Stimulated activated CD4-positive, alpha-beta T cell treated with anti-CD3 and anti-CD28 coated beads, TNF-alpha, amount 100 ng/mL, for 48 hours (primary cell): ENCODE measurements at regions not wholly inside any gene's neighbourhood (a gene's known extent, or its start where the extent isn't known, plus 50 kb on each side); places are given as distances from the start of the nearest gene placed in this dataset.
"Not testable (repeated sequence)": the region's sequence is repeated elsewhere in the genome, so short reads cannot be mapped to it uniquely, and the experiment has no call there.

Experiments
- DNase-seq, 3 donors: peaks; one replicate each; pipeline ENCODE4 v3.0.0-alpha.2; 2020; ENCODE audit warnings: low read depth in 3 of 3

DNA sequence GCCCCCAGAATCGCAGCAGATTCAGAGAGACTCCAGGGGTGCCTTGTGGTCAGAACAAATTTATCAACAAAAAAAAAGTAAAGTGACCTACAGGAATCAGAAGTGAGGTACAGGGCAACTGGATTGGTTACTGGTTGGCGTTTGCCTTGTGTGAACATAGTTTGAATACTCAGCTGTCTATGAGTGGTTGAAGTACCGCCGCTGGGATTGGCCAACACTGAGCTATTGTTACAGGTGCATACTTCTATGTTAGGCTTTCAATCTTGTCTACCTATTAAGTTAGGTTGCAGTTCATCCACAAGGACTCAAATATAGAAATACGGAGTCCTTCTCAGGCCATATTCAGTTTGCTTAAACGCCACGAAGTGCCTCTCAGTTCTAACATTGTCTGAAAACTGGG is 993.5 kb upstream of the PRKX start:
- no peak for DNase-seq

DNA sequence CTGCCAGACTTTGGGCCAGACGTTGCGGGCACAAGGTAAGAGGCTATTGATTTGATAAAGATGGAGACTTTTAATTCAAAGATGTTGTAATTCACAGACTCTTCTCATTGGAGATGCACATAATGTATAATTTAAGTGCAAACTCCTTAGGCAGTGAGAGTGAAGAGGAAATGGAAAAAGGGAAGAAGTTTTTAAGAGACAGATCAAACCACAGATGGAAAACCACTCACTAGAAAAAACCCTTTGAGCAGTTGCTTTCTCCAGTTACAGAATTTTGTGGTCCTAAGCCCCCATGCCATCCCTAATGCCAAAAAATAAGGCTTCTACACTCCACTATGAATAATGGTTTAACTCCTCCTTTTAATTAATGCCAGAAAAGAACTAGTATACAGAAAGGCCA is 977.1 kb upstream of the PRKX start:
- no peak for DNase-seq

DNA sequence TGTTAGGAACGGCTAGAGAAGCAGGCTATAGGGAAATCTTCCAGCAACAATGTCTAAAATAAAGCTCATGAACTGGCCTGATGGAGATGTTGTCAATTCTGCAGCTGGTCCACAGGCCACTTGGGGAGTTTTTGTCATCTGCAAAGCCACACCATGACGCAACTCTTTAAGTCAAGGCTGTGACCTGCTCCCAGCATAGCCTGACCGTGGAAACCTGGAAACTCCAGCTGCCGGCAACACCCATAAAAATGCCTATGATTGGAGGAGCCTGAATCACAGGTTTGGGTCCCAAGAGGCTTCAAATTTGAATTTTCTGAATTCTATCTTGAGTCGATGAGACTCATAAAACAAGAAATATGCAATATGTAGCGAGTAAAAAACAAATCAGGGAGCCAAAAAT is 969.2 kb upstream of the PRKX start:
- DNase-seq, result no peak

DNA sequence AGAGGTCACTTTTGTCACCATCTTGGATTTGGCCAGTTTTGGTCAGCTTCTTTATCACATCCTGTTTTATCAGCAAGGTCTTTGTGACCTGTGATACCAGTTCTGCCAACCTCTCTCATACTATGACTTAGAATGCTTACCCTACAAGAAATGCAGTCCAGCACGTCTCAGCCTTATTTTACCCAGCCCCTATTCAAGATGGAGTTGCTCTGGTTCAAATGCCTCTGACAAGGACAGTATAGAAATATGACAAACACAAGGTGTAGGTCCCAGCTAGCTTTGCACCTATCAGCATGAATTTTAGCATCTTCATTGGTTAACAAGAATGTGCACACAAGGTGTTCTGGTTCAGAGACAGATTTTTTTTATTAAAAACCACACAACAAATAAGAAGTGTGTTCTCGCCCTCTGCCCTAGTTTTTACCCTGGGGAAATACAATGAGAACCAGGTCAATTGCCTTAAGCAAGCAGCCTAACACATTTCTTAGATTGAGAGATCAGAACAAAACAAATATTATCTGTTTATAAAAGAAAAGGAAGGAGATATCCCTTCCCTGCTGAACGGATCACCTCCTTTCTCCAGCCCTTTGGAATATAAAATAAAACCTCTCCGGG is 962.3 kb upstream of the PRKX start:
- DNase-seq, result no peak

DNA sequence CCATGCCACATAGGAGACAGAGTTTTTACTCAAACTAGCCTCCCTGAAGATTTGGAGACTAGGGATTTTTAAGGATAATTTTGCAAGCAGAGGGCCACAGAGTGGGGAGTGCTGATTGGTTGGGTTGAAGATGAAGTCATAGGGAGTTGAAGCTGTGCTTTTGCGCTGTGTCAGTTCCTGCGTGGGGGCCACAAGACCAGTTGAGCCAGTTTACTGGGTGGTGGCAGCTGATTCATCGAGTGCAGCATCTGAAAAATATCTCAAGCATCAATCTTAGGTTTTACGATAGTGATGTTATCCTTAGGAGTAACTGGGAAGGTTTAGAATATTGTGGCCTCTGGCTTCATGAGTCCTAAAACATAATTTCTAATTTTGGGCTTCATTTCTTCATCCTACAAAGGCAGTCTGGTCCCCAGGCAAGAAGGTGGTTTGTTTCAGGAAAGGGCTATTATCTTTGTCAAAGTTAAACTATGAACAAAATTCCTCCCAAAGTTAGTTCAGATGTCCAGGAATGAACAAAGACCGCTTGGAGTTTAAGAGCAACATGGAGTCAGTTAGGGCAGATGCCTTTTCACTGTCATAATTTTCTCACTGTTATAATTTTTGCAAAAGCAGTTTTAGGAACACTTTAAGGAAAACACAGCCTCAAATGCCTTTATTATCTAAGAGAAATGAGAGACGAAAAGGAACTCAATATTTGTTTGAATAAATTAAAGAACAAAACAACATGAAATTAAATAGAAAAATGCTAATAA is 960.8 kb upstream of the PRKX start:
- no peak for DNase-seq

- DNase-seq, result no peak
These were observed 957.9 kb upstream of the PRKX start for GRCh38 chrX:4671344-4671743.

DNA sequence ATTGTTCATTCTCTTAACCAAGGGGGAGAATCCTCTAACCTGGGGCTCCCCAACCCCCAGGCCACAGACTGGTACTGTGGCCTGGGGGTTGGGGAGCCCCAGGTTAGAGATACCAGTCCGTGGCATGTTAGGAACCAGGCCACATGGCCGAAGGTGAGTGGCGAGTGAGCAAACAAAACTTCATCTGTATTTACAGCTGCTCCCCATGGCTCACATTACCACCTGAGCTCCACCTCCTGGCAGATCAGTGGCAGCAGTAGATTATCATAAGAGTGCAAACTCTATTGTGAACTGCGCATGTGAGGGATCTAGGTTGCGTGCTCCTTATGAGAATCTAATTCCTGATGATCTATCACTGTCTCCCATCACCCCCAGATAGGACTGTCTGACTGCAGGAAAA is 957.2 kb upstream of the PRKX start:
- DNase-seq, result no peak

DNA sequence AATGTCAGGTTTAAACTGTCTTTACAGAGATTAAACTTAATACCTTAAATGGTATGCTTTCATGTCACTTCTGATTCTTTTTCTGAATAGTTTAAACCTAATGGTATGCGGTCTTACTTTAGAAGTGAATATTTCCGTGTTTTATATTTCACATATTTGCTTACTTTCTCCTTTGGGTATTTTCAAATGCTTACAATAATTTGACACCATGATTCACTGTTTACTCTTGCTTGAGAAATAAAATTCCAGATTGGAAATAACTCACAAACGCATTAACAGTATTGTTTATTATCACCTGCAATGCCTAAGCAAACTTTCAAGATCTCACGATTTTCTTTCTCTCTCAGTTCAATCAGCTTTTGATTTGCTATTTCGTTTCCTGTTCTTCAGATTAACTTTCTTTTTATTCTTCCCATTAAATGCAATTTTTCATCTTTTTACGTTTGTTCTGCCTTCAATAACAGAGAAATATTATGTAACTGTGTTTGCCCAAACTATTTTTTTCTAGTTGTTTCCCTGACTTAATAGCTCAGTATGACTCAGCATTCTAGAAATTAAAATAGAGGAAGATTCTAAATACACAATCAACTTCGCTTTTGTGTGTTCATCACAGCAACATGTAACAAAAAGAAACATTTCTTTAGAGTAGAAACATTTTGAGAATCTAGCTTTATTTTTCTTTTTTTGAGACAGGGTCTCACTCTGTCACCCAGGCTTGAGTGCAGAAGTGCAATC is 955.5 kb upstream of the PRKX start:
- no peak for DNase-seq

GRCh38 chrX:4663085-4663484 is 949.6 kb upstream of the PRKX start:
- no peak for DNase-seq

DNA sequence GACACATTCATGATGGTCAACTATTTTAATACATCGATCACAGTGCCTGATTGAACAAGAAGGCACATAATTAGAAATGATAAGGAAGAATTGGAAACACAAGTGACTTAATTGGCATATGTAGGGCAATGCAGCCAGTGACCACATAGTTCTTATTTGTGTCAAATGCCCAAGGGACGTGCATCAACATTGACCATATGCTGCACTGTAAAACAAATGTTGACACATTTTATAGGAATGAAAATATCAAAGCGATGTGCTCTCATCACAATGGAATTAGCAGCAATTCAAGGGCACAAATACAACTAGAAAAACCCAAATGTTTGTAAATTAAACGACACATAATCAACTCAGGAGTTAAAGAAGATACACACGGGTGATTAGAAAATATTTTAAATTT is 948.3 kb upstream of the PRKX start:
- DNase-seq, result no peak

- no peak for DNase-seq
These were observed 943.0 kb upstream of the PRKX start for GRCh38 chrX:4656419-4656818.

- DNase-seq, result no peak
These were observed 942.3 kb upstream of the PRKX start for GRCh38 chrX:4655743-4656142.

DNA sequence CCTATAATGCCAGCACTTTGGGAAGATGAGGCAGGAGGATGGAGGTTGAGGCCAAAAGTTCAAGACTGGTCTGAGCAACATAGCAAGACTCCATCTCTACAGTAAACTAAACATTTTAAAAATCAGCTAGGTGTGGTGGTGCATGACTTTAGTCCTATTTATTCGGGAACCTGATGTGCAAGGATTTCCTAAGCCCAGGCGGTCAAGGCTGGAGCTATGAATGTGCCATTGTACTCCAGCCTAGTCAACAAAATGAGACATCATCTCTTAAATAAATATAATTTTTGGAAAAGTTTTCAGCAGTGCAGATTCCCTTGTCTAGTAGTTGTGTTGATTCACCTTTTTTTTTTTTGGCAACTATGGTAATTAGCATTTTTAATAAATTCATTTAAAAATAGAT is 928.7 kb upstream of the PRKX start:
- no peak for DNase-seq

GRCh38 chrX:4638036-4638435 is 924.6 kb upstream of the PRKX start:
- no peak for DNase-seq

GRCh38 chrX:4627414-4627813 is 914.0 kb upstream of the PRKX start:
- DNase-seq, result no peak

DNA sequence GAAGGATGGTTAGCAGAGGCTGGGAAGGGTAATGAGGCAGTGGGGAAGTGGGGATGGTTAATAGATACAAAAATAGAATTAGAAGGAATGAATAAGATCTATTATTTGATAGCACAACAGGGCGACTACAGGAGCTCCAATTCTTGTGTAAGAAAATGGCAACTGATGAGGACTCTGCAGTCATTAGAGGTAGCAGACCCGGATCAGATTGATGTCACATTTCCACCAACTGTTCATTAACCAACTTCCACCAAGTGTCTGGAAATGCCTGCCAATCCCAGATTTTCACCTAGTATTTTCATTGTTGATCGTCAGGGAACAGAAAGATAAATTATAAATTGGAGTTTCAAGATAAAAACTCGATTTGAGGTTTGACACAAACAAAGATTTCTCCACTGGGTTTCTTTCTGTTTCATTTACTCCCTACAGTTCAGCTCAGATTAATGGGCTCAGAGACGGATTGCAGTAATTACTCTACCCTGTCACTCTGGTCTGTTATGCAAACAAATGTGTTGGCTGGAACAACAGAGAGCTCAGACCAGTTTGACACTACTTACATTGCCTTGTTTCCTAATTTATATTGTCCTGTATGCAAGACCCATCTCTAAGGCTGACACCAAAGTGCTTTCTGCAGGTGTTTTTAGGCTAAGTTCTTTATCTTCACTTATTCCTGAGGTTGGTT is 909.2 kb upstream of the PRKX start:
- DNase-seq, result no peak

DNA sequence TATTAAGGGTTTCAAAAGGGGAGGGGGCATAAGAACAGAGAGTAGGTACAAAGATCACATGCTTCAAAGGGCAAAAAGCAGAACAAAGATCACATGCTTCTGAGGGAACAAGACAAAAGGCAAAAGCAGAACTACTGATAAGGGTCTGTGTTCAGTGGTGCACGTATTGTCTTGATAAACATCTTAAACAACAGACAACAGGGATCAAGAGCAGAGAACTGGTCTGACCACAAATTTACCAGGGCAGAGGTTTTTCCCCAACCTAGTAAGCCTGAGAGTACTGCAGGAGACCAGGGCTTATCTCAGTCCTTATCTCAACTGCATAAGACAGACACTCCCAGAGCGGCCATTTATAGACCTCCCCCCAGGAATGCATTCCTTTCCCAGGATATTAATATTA is 900.2 kb upstream of the PRKX start:
- not testable (repeated sequence) for DNase-seq

DNA sequence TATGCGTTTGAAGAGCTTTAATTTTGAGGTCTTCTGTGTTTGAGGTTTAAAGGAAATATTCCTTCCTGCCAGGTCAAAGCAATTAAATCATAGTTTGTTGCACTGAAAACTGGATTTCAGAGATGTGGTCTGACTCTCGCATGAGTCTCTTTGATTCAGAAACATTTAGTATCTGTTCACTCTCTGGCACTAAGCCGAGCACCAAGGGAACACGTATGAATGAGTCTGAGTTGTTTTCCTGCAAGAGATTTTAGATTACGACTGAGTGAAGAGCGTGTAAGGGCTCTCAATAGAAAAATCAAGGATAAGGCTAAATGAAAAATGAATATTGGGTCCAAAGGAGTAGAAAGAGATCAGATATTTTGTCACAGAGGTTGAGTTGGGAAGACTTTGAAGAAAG is 875.4 kb upstream of the PRKX start:
- no peak for DNase-seq

DNA sequence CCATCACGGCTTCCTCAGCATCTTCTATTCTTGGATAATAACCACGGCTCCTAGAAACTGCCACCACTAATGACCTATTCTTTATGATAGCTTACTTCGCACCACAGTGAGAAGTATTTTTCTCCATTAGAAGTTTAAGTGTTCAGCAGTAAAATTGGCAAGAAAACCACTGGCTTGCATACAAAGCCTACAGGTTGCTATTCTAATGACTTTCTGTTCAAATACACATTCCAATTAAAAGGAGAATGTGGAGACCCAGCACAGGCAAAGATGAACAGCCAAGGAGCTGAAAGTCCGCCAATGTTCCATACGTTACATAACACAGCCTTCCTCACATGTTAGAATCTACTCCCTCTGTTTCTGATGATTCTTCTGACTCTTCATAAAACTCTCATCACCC is 875.0 kb upstream of the PRKX start:
- no peak for DNase-seq

- DNase-seq, result no peak
These were observed 874.6 kb upstream of the PRKX start for GRCh38 chrX:4588056-4588455.

GRCh38 chrX:4579999-4580398 is 866.5 kb upstream of the PRKX start:
- no peak for DNase-seq

DNA sequence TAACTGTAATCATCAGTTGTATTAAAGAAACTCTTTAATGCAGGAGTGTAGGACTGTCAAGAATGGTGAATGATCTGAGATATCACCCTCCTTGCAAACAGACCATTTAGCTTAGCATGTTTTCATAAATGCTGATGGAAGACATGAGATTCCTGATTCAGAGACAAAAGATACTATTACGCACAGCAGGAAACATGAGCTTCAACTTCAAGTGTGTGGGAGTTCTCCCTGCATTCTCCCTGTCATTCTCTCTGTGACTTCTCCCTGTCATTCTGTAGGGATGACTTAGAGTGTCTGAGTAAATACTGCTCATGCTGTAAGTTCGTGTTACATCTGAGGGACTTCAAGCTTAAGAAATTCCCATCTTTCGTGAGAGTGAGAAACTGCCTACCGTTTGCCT is 866.0 kb upstream of the PRKX start:
- DNase-seq, result no peak

GRCh38 chrX:4572691-4573090 is 859.2 kb upstream of the PRKX start:
- no peak for DNase-seq
